HepG2 (cell line): ENCODE measurements at regions not wholly inside any gene's neighbourhood (a gene's known extent, or its start where the extent isn't known, plus 50 kb on each side); places are given as distances from the start of the nearest gene placed in this dataset.

Experiments used
- ATAC-seq: fragments of 200-7000 bp; cut with Tn5 transposase; 3 replicates; pipeline ENCODE4 v1.9.1; 2020; ENCODE audit warnings: mild to moderate bottlenecking, moderate library complexity
- BruUV-seq: library from RNA; stranded (reverse); fragments of 400-500 nt; replicated peaks from 2 replicates; lab custom pipeline; 2021; lab: Mats Ljungman, UMichigan
- CTCF ChIA-PET: fragments of 300-600 bp; formaldehyde crosslinking; extraction: SDS; loops from one replicate; lab custom pipeline; 2021; ENCODE audit warnings: low total read pairs, inconsistent platforms, low intra/inter-chr PET ratio; lab: Yijun Ruan, JAX
- POLR2A ChIA-PET: fragments of 350-600 bp; sonication (Branson Sonifier 250); formaldehyde crosslinking; loops from one replicate; lab custom pipeline; 2020; ENCODE audit warnings: antibody characterized with exemption, inconsistent platforms; lab: Yijun Ruan, JAX
- DNase-seq: peaks from one replicate; pipeline ENCODE4 v3.0.0-alpha.2; 2015; ENCODE audit warnings: low spot score
- FAIRE-seq: peaks from 3 replicates; lab custom pipeline; 2011; peaks lifted over from hg19 to GRCh38; lab: Jason Lieb, UNC
- H2AFZ ChIP-seq: one replicate; pipeline ENCODE4 v1.6.1; 2011; ENCODE audit warnings: low read length, inconsistent platforms
- H3K27ac ChIP-seq: fragments of 300-600 bp; 3 replicates; pipeline ENCODE4 v1.8.0; 2011; ENCODE audit warnings: mixed run types, mild to moderate bottlenecking, mixed read lengths, low read length, inconsistent platforms; ENCODE audit not compliant: insufficient read depth; ENCODE audit errors: extremely low read length
- H3K27me3 ChIP-seq, 2 experiments: fragments of 200-600 bp in 1 of 2; 2 replicates in 1 of 2; 3 replicates in 1 of 2; pipeline versions ENCODE4 v1.6.0 to v1.8.0; 2011; ENCODE audit warnings: low read length in 2 of 2, mild to moderate bottlenecking in 2 of 2, moderate library complexity in 2 of 2, inconsistent platforms in 1 of 2; ENCODE audit not compliant: insufficient read depth in 2 of 2, control insufficient read depth in 1 of 2
- H3K36me3 ChIP-seq, 2 experiments: fragments of 200-600 bp in 1 of 2; replicated peaks in 1 of 2; 2 replicates in 1 of 2; 3 replicates in 1 of 2; pipeline versions ENCODE4 v1.5.1 to v1.8.0; 2011; ENCODE audit warnings: low read length in 2 of 2, inconsistent platforms in 1 of 2; ENCODE audit not compliant: insufficient read depth in 2 of 2, control insufficient read depth in 1 of 2
- H3K4me1 ChIP-seq: 2 replicates; pipeline ENCODE4 v1.5.1; 2012; ENCODE audit warnings: low read length, inconsistent platforms; ENCODE audit not compliant: insufficient read depth
- H3K4me2 ChIP-seq: 2 replicates; pipeline ENCODE4 v1.6.0; 2011; ENCODE audit warnings: low read depth, low read length, inconsistent platforms
- H3K4me3 ChIP-seq, 3 experiments: fragments of 200-600 bp in 1 of 3; sonication (generic), shearing (Covaris generic) in 1 of 3; replicated peaks in 1 of 3; 2 replicates each; pipeline ENCODE4 v1.5.1; 2011 to 2016; ENCODE audit warnings: low read length in 3 of 3, inconsistent platforms in 2 of 3, low read depth in 2 of 3, mild to moderate bottlenecking in 2 of 3, control low read depth in 1 of 3, mixed read lengths in 1 of 3; ENCODE audit not compliant: insufficient read depth in 1 of 3
- H3K79me2 ChIP-seq: one replicate; pipeline ENCODE4 v1.6.1; 2011; ENCODE audit warnings: low read length, inconsistent platforms; ENCODE audit not compliant: insufficient read depth
- H3K9ac ChIP-seq: 2 replicates; pipeline ENCODE4 v1.6.0; 2011; ENCODE audit warnings: mild to moderate bottlenecking, low read depth, low read length, inconsistent platforms; ENCODE audit not compliant: insufficient read depth
- H3K9me3 ChIP-seq: 2 replicates; pipeline ENCODE4 v1.5.1; 2012; ENCODE audit warnings: mild to moderate bottlenecking, low read length
- H4K20me1 ChIP-seq: 2 replicates; pipeline ENCODE4 v1.6.0; 2011; ENCODE audit warnings: inconsistent platforms, mild to moderate bottlenecking, low read length, moderate library complexity; ENCODE audit not compliant: insufficient read depth
- ARHGAP35 ChIP-seq: sonication (generic); formaldehyde crosslinking; IDR thresholded peaks from 2 replicates; pipeline ENCODE4 v1.9.0; 2022; ENCODE audit warnings: mild to moderate bottlenecking, inconsistent platforms, moderate library complexity, missing genetic modification reagents, borderline replicate concordance
- FOXK2 ChIP-seq: fragments of 450-650 bp; IDR thresholded peaks from 2 replicates; pipeline ENCODE4 v1.6.1; 2016
- GABPB1 ChIP-seq: IDR thresholded peaks from 2 replicates; pipeline ENCODE4 v1.6.1; 2016; ENCODE audit warnings: mild to moderate bottlenecking, missing genetic modification reagents, moderate library complexity, missing compliant biosample characterization
- HDAC1 ChIP-seq: sonication (generic); formaldehyde crosslinking; IDR thresholded peaks from 2 replicates; pipeline ENCODE4 v1.5.1; 2020; ENCODE audit warnings: mild to moderate bottlenecking, missing genetic modification reagents
- NONO ChIP-seq, 2 experiments: fragments of 450-650 bp in 1 of 2; sonication (generic) in 1 of 2; formaldehyde crosslinking in 1 of 2; IDR thresholded peaks in 1 of 2; conservative IDR thresholded peaks in 1 of 2; 2 replicates each; pipeline versions ENCODE4 v1.6.1 to v1.8.0; 2017 to 2022; ENCODE audit warnings: mild to moderate bottlenecking in 1 of 2, missing genetic modification reagents in 1 of 2, moderate library complexity in 1 of 2
- RAD51 ChIP-seq: fragments of 450-650 bp; IDR thresholded peaks from 2 replicates; pipeline ENCODE4 v1.6.1; 2016; ENCODE audit warnings: borderline replicate concordance
- SALL1 ChIP-seq: sonication (generic); formaldehyde crosslinking; IDR thresholded peaks from 2 replicates; pipeline ENCODE4 v1.8.0; 2022; ENCODE audit warnings: mild to moderate bottlenecking, missing genetic modification reagents
- SP4 ChIP-seq: sonication (generic); formaldehyde crosslinking; IDR thresholded peaks from 2 replicates; pipeline ENCODE4 v1.8.1; 2023; ENCODE audit warnings: mild to moderate bottlenecking, missing genetic modification reagents
- TGIF2 ChIP-seq: IDR thresholded peaks from 2 replicates; pipeline ENCODE4 v1.6.1; 2016; ENCODE audit warnings: control low read depth, missing compliant biosample characterization
- ZNF484 ChIP-seq: sonication (generic); formaldehyde crosslinking; IDR thresholded peaks from 2 replicates; pipeline ENCODE4 v1.5.1; 2020; ENCODE audit warnings: mild to moderate bottlenecking, low read depth, missing genetic modification reagents, borderline replicate concordance
- ZNF747 ChIP-seq: sonication (generic); formaldehyde crosslinking; IDR thresholded peaks from 2 replicates; pipeline ENCODE4 v1.8.1; 2023; ENCODE audit warnings: missing genetic modification reagents, mild to moderate bottlenecking, borderline replicate concordance
- ZSCAN22 ChIP-seq: sonication (generic); formaldehyde crosslinking; IDR thresholded peaks from 2 replicates; pipeline ENCODE4 v1.4.0; 2020; ENCODE audit warnings: mild to moderate bottlenecking, missing genetic modification reagents
- ZZZ3 ChIP-seq: sonication (generic); formaldehyde crosslinking; IDR thresholded peaks from 2 replicates; pipeline ENCODE4 v1.4.0; 2020; ENCODE audit warnings: missing genetic modification reagents, mild to moderate bottlenecking, borderline replicate concordance
- WGBS: methylation state at CpG from one replicate; pipeline ENCODE4 v1.1.6; 2017; ENCODE audit warnings: low lambda C conversion rate; 5-methylcytosine and 5-hydroxymethylcytosine counted together
- in situ Hi-C: cut with HindIII; loops from 2 replicates; pipeline ENCODE4 v1.10.0; 2017; ENCODE audit warnings: low pct_unique_long_range_greater_than_20kb; ENCODE audit not compliant: extremely low pct_ligation_motif_present
- intact Hi-C: fragments of 100-400 bp; cut with micrococcal nuclease; formaldehyde crosslinking; loops from one replicate; pipeline ENCODE4 v1.10.0; 2022; ENCODE audit not compliant: unreplicated experiment

GRCh38 chr1:187079330-187079729, 250.6 kb downstream of the PLA2G4A start:
- no peak overlapping the region for H3K4me3 ChIP-seq
- H3K27me3 ChIP-seq = no peaks in the 10 kb centered on the region
- BruUV-seq = no TSS peak
- H3K36me3 ChIP-seq = no peaks in the 10 kb centered on the region
- H3K9me3 ChIP-seq = no peaks in the 10 kb centered on the region
- in situ Hi-C loops (no loop called here), intact Hi-C loops (no loop called here)
- WGBS = 39% methylated on average over 6 of the region's 6 CpGs
- FAIRE-seq (no peak), ATAC-seq (no peak), DNase-seq (no peak)
- TF ChIP-seq ZNF747 (CRISPR knock-in tag) (no peak), RAD51 (no peak), GABPB1 (CRISPR knock-in tag) (no peak), NONO (IDR thresholded peaks at IDR 0.05) (no peak), NONO (CRISPR knock-in tag; conservative IDR thresholded peaks at IDR 0.05) (no peak), ARHGAP35 (CRISPR knock-in tag) (no peak), TGIF2 (CRISPR knock-in tag) (no peak), FOXK2 (no peak), ZNF484 (no peak), HDAC1 (no peak), SP4 (no peak), SALL1 (CRISPR knock-in tag) (no peak), ZZZ3 (no peak), ZSCAN22 (CRISPR knock-in tag) (no peak)
- no peak overlapping the region for H3K9ac ChIP-seq
- H2AFZ ChIP-seq = no peak overlapping the region
- CTCF ChIA-PET = no interaction called here
- H4K20me1 ChIP-seq = no peaks in the 10 kb centered on the region
- H3K27ac ChIP-seq = no peak overlapping the region
- H3K4me2 ChIP-seq = no peak overlapping the region
- no peaks in the 10 kb centered on the region for H3K4me1 ChIP-seq
- POLR2A ChIA-PET = no interaction called here
- no peaks in the 10 kb centered on the region for H3K79me2 ChIP-seq
